SU-DHL-6 (cell line): ENCODE measurements at regions not wholly inside any gene's neighbourhood (a gene's known extent, or its start where the extent isn't known, plus 50 kb on each side); places are given as distances from the start of the nearest gene placed in this dataset.

Source experiments
- H2AFZ ChIP-seq: fragments of 200-600 bp; sonication (generic); 2 replicates; pipeline ENCODE4 v1.6.1; 2014; ENCODE audit warnings: low read depth, mild to moderate bottlenecking, moderate library complexity, mixed read lengths, antibody characterized with exemption, low read length; ENCODE audit not compliant: severe bottlenecking
- H3F3A ChIP-seq: fragments of 200-600 bp; shearing (Covaris generic); 2 replicates; pipeline ENCODE4 v1.6.0; 2016; ENCODE audit warnings: antibody characterized with exemption, mild to moderate bottlenecking; ENCODE audit not compliant: insufficient read depth
- H3K27ac ChIP-seq: fragments of 200-600 bp; sonication (generic); 2 replicates; pipeline ENCODE4 v1.5.1; 2016; ENCODE audit warnings: low read depth, mild to moderate bottlenecking, low read length, moderate library complexity, mixed read lengths
- H3K27me3 ChIP-seq: fragments of 200-600 bp; sonication (generic), shearing (Covaris generic); 2 replicates; pipeline ENCODE4 v1.6.0; 2014; ENCODE audit warnings: mild to moderate bottlenecking, low read length
- H3K36me3 ChIP-seq: fragments of 200-600 bp; sonication (generic); 2 replicates; pipeline ENCODE4 v1.6.1; 2014; ENCODE audit warnings: mild to moderate bottlenecking, low read length, mixed read lengths
- H3K4me2 ChIP-seq: fragments of 300-600, 200-600 bp; shearing (Covaris generic), sonication (generic); 2 replicates; pipeline ENCODE4 v1.6.0; 2014; ENCODE audit warnings: low read length, low read depth, mild to moderate bottlenecking; ENCODE audit not compliant: poor library complexity, severe bottlenecking
- H3K4me3 ChIP-seq: fragments of 200-600 bp; sonication (generic); 2 replicates; pipeline ENCODE4 v1.5.1; 2014; ENCODE audit warnings: antibody characterized with exemption, low read length, mild to moderate bottlenecking, mixed read lengths; ENCODE audit not compliant: insufficient read depth, poor library complexity, severe bottlenecking
- H3K79me2 ChIP-seq: fragments of 200-600 bp; sonication (generic); 2 replicates; pipeline ENCODE4 v1.6.1; 2014; ENCODE audit warnings: mild to moderate bottlenecking, low read length, moderate library complexity; ENCODE audit not compliant: insufficient read depth
- H3K9ac ChIP-seq: fragments of 200-600 bp; sonication (generic); 2 replicates; pipeline ENCODE4 v1.7.0; 2014; ENCODE audit warnings: mild to moderate bottlenecking, low read length
- H3K9me2 ChIP-seq: fragments of 200-600 bp; sonication (generic); replicated peaks from 2 replicates; pipeline ENCODE4 v1.6.1; 2014; ENCODE audit warnings: low read length; ENCODE audit not compliant: insufficient read depth
- H3K9me3 ChIP-seq: fragments of 200-600 bp; sonication (generic); 2 replicates; pipeline ENCODE4 v1.6.1; 2014; ENCODE audit warnings: low read length, mixed read lengths; ENCODE audit not compliant: insufficient read depth
- H4K20me1 ChIP-seq: fragments of 200-600 bp; sonication (generic); 2 replicates; pipeline ENCODE4 v1.6.1; 2014; ENCODE audit warnings: low read depth, mild to moderate bottlenecking, antibody characterized with exemption, low read length, moderate library complexity, mixed read lengths
- EZH2phosphoT487 ChIP-seq: fragments of 200-600 bp; sonication (generic), shearing (Covaris generic); conservative IDR thresholded peaks from 2 replicates; pipeline ENCODE4 v1.6.1; 2018; ENCODE audit warnings: mild to moderate bottlenecking, antibody characterized with exemption, low read length, moderate library complexity, mixed read lengths
- TF ChIP-seq, protein P1 (sequence below): fragments of 200-600 bp; sonication (generic); IDR thresholded peaks from one replicate; pipeline ENCODE4 v1.5.1; 2017; ENCODE audit warnings: antibody characterized with exemption, mild to moderate bottlenecking, low read length, moderate library complexity; ENCODE audit not compliant: insufficient read depth, poor library complexity, severe bottlenecking

DNA sequence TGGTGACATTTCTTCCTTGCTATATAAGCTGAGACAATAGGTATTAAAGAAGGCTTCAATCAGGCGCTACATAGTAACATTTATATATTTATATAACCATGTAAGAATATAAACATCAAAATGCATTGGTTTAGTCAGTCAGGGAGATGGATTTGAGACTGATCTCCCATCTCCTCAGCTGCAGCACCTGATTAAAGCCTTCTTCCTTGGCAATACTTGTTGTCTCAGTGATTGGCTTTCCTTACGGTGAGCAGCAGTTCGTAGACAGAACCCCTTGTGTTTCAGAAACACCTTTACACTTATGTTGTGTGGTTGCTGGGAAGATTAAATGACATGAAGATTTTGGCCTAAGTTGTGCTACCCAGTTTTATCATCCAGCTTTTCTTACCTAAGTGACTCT, 323.3 kb upstream of the DUSP10 start:
- Histone ChIP-seq H3K9me3 (no peaks in the 10 kb centered on the region), H3K36me3 (no peaks in the 10 kb centered on the region), H2AFZ (no peak overlapping the region), H3K9ac (no peak overlapping the region), H3K27ac (no peak overlapping the region), H4K20me1 (no peaks in the 10 kb centered on the region), H3K4me2 (no peak overlapping the region), H3K27me3 (no peaks in the 10 kb centered on the region), H3K4me3 (no peak overlapping the region), H3K79me2 (no peaks in the 10 kb centered on the region), H3K9me2 (no peaks in the 10 kb centered on the region), H3F3A (no peaks in the 10 kb centered on the region)
- TF ChIP-seq, protein P1, sequence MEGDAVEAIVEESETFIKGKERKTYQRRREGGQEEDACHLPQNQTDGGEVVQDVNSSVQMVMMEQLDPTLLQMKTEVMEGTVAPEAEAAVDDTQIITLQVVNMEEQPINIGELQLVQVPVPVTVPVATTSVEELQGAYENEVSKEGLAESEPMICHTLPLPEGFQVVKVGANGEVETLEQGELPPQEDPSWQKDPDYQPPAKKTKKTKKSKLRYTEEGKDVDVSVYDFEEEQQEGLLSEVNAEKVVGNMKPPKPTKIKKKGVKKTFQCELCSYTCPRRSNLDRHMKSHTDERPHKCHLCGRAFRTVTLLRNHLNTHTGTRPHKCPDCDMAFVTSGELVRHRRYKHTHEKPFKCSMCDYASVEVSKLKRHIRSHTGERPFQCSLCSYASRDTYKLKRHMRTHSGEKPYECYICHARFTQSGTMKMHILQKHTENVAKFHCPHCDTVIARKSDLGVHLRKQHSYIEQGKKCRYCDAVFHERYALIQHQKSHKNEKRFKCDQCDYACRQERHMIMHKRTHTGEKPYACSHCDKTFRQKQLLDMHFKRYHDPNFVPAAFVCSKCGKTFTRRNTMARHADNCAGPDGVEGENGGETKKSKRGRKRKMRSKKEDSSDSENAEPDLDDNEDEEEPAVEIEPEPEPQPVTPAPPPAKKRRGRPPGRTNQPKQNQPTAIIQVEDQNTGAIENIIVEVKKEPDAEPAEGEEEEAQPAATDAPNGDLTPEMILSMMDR = no peak
- TF ChIP-seq EZH2phosphoT487 = no peak

DNA sequence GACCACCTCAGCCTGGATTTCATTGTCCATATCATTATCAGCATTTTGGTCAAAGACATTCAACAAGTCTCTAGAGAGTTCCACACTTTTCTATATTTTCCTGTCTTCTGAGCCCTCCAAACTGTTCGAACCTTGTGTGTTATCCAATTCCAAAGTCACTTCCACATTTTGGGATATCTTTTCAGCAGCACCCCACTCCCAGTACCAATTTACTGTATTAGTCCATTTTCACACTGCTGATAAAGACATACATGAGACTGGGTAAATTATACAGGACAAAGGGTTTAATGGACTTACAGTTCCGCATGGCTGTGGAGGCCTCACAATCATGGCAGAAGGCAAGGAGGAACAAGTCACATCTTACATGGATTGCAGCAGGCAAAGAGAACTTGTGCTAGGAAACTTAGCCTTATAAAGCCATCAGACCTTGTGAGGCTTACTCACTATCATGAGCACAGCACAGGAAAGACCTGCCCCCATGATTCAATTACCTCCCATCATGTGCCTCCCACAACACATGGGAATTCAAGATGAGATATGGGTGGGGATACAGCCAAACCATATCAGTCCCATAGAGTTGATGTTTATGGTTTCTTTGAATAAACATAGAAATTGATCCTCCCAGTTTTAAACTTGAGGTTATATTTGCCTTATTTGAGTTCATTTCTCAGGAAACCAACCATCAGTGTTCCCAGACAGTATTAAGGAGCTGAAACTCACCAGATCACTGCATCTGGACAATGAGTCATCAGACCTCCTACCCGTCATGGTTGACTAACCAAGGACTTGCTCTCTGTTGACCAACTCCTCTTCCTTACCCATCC, 322.7 kb upstream of the DUSP10 start:
- Histone ChIP-seq H2AFZ (no peak overlapping the region), H3K9me2 (no peaks in the 10 kb centered on the region), H3K4me3 (no peak overlapping the region), H4K20me1 (no peaks in the 10 kb centered on the region), H3F3A (no peaks in the 10 kb centered on the region), H3K4me2 (no peak overlapping the region), H3K27me3 (no peaks in the 10 kb centered on the region), H3K27ac (no peak overlapping the region), H3K9ac (no peak overlapping the region), H3K9me3 (no peaks in the 10 kb centered on the region), H3K79me2 (no peaks in the 10 kb centered on the region), H3K36me3 (no peaks in the 10 kb centered on the region)
- TF ChIP-seq EZH2phosphoT487 = no peak

DNA sequence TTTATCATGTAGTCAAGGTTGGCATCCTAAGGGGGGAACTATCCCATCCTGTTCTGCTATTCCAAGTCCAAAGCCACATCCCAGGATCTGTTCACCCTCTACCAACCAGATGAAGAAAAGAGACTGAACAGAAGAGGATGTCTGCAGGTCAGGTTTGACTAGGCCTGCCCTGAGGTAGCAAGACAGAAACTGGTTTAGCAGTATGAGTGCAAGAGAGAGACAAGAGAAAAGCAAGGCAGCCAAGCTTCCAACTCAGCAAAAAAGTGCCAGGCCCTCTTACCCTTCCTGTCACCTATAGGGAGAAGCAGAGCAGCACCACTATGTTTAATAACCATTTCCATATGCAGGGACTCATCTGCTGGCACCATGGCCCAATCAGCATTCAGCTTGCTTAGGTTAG, 320.8 kb upstream of the DUSP10 start:
- Histone ChIP-seq H3K27me3 (no peaks in the 10 kb centered on the region), H3F3A (no peaks in the 10 kb centered on the region), H3K4me3 (no peak overlapping the region), H3K36me3 (no peaks in the 10 kb centered on the region), H3K4me2 (no peak overlapping the region), H3K9me2 (no peaks in the 10 kb centered on the region), H3K27ac (no peak overlapping the region), H3K9ac (no peak overlapping the region), H2AFZ (no peak overlapping the region), H3K79me2 (no peaks in the 10 kb centered on the region), H4K20me1 (no peaks in the 10 kb centered on the region), H3K9me3 (no peaks in the 10 kb centered on the region)
- TF ChIP-seq EZH2phosphoT487 = no peak
- TF ChIP-seq, protein P1 = no peak

DNA sequence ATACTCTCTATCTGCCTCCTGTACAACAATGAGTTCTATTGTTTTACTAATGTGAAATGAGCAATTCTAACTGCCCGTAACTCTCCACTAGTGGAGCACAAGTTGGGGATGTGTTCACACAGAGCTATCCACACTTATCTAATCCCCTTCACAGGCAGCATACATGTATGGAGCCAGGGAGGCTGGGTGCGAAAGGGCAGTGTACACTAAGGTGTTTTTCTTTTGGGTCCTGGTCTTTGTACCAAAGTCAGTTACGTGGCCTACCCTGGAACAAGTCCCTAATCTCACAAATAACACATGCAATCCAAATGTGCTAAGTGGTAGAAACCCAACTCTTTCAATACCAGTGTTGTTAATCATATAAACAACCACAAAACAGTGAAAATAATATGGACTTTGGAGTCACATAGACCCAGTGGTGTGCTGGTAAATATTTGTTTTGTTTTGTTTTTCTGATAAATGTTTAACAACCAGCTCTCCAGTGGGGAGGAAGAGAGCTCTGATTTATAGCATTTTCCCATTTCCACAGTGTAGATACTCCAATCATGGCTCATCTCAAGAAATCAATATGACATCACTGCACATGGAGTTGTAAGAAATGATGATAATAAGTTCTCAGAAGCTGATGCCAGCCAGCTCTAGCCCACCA, 319.9 kb upstream of the DUSP10 start:
- Histone ChIP-seq H3K27me3 (no peaks in the 10 kb centered on the region), H3F3A (no peaks in the 10 kb centered on the region), H3K4me2 (no peak overlapping the region), H2AFZ (no peak overlapping the region), H3K9me3 (no peaks in the 10 kb centered on the region), H3K36me3 (no peaks in the 10 kb centered on the region), H3K9me2 (no peaks in the 10 kb centered on the region), H4K20me1 (no peaks in the 10 kb centered on the region), H3K9ac (no peak overlapping the region), H3K4me3 (no peak overlapping the region), H3K27ac (no peak overlapping the region), H3K79me2 (no peaks in the 10 kb centered on the region)
- TF ChIP-seq, protein P1 = no peak
- TF ChIP-seq EZH2phosphoT487 = no peak
